ENCODE measurements at regions not wholly inside any gene's neighbourhood (a gene's known extent, or its start where the extent isn't known, plus 50 kb on each side); places are given as distances from the start of the nearest gene placed in this dataset.

DNA sequence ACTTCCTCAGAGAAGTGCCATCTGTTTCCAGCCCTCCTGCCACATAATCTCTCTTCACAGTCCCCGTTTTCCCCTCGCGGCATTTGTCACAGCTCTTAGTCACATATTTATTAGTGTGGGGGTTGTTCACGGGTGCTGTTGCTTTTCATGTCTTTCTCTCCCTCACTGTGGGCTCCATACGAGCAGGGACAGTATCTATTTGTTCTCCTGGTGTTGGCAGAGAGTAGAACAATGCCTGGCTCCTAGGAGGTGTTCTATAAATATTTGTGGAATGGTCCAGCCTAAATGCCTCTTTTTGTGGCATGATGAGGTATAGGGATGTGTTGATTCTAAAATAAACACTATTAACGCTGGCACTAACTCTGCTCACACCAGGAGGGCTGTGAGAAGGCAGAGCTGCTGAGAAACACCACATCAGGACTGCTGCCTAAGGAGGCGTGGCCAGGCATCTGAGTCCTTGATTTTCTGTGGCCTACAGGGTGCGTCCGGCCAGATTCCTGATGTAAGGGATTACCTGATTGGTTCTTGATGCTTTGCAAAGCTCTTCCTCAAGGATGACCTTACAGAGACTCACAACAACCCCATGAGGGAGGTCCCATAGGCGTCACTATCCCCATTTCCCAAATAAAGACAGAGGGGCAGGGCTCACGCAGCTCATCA lies 219.8 kb upstream of the ARID1B start:
- TF ChIP-seq, protein P1, sequence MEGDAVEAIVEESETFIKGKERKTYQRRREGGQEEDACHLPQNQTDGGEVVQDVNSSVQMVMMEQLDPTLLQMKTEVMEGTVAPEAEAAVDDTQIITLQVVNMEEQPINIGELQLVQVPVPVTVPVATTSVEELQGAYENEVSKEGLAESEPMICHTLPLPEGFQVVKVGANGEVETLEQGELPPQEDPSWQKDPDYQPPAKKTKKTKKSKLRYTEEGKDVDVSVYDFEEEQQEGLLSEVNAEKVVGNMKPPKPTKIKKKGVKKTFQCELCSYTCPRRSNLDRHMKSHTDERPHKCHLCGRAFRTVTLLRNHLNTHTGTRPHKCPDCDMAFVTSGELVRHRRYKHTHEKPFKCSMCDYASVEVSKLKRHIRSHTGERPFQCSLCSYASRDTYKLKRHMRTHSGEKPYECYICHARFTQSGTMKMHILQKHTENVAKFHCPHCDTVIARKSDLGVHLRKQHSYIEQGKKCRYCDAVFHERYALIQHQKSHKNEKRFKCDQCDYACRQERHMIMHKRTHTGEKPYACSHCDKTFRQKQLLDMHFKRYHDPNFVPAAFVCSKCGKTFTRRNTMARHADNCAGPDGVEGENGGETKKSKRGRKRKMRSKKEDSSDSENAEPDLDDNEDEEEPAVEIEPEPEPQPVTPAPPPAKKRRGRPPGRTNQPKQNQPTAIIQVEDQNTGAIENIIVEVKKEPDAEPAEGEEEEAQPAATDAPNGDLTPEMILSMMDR (IDR thresholded peaks at IDR 0.05) = no peak
- TF ChIP-seq EZH2phosphoT487 (IDR thresholded peaks at IDR 0.05) = no peak

All from neural progenitor cell (in vitro differentiated cells).